ENCODE measurements at regions not wholly inside any gene's neighbourhood (a gene's known extent, or its start where the extent isn't known, plus 50 kb on each side); places are given as distances from the start of the nearest gene placed in this dataset.
A peak's percentile ranks its signal among the peaks of the same experiment; 100 is the strongest.

GRCh38 chr1:87269921-87270320 is 58.8 kb upstream of the LMO4 start:
- no peak overlapping the region for H3K4me2 ChIP-seq (ENCODE audit: low read length)

DNA sequence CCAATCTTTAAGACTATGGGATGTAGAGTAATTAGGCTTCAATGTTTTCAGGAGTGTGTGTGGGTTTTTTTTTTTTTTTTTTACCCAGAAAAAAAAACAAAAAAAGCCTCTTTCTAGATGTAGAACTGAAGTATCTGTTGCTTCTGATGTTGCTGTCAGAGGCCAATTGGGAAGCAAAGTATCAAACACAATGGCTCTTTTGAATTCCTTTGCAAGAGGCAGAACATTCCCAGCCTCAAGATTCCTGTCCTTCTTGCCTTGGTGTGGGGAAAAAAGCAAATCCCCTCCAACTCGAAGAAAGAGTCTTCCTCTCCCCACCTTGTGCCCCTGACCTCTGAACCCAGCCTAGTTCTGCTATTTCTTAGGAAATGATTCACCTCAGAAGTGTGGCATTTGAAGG is 55.4 kb upstream of the LMO4 start:
- no peak overlapping the region for H3K27ac ChIP-seq
- H3K36me3 ChIP-seq (ENCODE audit: control insufficient read depth, insufficient read depth, low read length): no peaks in the 10 kb centered on the region
- no peak overlapping the region for H3K9ac ChIP-seq
- H3K9me3 ChIP-seq (ENCODE audit: control insufficient read depth, low read length): no peaks in the 10 kb centered on the region
- TF ChIP-seq, protein P1, sequence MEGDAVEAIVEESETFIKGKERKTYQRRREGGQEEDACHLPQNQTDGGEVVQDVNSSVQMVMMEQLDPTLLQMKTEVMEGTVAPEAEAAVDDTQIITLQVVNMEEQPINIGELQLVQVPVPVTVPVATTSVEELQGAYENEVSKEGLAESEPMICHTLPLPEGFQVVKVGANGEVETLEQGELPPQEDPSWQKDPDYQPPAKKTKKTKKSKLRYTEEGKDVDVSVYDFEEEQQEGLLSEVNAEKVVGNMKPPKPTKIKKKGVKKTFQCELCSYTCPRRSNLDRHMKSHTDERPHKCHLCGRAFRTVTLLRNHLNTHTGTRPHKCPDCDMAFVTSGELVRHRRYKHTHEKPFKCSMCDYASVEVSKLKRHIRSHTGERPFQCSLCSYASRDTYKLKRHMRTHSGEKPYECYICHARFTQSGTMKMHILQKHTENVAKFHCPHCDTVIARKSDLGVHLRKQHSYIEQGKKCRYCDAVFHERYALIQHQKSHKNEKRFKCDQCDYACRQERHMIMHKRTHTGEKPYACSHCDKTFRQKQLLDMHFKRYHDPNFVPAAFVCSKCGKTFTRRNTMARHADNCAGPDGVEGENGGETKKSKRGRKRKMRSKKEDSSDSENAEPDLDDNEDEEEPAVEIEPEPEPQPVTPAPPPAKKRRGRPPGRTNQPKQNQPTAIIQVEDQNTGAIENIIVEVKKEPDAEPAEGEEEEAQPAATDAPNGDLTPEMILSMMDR (IDR thresholded peaks at IDR 0.05): no peak
- no peaks in the 10 kb centered on the region for H3K79me2 ChIP-seq
- H3K4me2 ChIP-seq (ENCODE audit: low read length): no peak overlapping the region
- no peaks in the 10 kb centered on the region for H3K27me3 ChIP-seq (ENCODE audit: control insufficient read depth, insufficient read depth, low read length)
- H3K4me3 ChIP-seq (ENCODE audit: low read depth, low read length): no peak overlapping the region
- H2AFZ ChIP-seq: no peak overlapping the region
- no peaks in the 10 kb centered on the region for H3K4me1 ChIP-seq

More at GRCh38 chr1:87269921-87270320, 58.8 kb upstream of the LMO4 start:
- no peaks in the 10 kb centered on the region for H3K9me3 ChIP-seq (ENCODE audit: control insufficient read depth, low read length)
- H3K79me2 ChIP-seq: no peaks in the 10 kb centered on the region
- H3K4me3 ChIP-seq (ENCODE audit: low read depth, low read length): no peak overlapping the region
- H3K36me3 ChIP-seq (ENCODE audit: control insufficient read depth, insufficient read depth, low read length): no peaks in the 10 kb centered on the region
- TF ChIP-seq, protein P1 (IDR thresholded peaks at IDR 0.05): no peak
- H3K4me1 ChIP-seq: no peaks in the 10 kb centered on the region
- H2AFZ ChIP-seq: no peak overlapping the region
- H3K27ac ChIP-seq: no peak overlapping the region
- no peaks in the 10 kb centered on the region for H3K27me3 ChIP-seq (ENCODE audit: control insufficient read depth, insufficient read depth, low read length)
- no peak overlapping the region for H3K9ac ChIP-seq

DNA sequence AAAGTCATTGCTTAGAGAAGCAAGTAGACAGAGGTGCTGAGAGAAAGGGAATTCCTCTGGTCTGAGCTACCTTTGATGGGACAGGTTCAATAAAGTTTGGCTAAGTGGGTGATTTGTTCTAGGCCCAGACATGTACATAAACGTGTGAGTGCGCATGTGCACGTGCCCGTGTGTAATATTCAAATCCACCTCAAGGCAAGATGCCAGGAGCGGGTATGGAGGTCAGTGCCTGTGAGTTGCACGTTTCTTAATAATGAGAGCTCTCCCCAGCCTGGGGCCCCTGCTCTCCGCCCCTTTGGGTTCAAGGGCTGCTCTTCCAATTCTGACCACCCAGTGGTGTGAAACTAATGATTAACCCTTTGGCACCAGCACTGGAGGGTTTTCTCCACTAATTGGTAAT is 53.8 kb upstream of the LMO4 start:
- H3K27ac ChIP-seq: no peak overlapping the region
- TF ChIP-seq, protein P1 (IDR thresholded peaks at IDR 0.05): no peak

DNA sequence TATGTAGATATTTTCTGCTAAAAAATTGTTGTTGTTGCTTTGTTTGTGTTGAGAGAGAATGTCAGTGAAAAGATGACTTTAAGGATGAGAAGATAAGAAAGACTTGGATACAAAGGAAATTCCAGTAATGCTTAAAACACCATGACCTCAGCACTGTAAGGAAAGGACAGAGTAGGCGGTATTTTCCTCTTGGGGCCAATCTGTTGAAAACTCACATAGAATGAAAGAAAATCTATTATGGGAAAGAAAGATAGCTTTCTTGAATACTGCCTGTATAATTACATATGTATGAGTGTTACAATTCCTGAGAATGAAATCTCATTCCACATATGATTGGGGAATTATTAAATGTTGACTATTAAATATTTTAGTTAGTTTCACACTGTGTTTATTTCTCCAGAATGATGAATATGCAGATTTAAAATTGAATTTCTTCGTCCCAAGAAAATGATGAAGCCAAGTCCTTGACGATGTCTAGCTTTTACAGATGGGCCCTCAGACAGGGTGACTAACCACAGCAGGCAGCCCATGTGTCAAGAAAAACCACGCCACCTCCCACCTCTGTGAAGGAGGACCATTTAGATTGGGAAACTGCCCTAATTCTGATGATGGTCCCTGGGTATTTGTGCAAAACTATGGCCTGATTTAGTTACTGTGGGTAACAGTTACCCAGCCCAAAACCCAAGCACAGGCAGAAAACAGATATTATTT is 49.7 kb upstream of the LMO4 start:
- Histone ChIP-seq H3K27ac (peak overlapping the region; percentile 24), H3K27me3 (ENCODE audit: control insufficient read depth, insufficient read depth, low read length) (no peaks in the 10 kb centered on the region), H3K36me3 (ENCODE audit: control insufficient read depth, insufficient read depth, low read length) (no peaks in the 10 kb centered on the region), H3K4me1 (no peaks in the 10 kb centered on the region), H3K4me2 (ENCODE audit: low read length) (no peak overlapping the region), H2AFZ (no peak overlapping the region), H3K4me3 (ENCODE audit: low read depth, low read length) (no peak overlapping the region), H3K9ac (no peak overlapping the region), H3K9me3 (ENCODE audit: control insufficient read depth, low read length) (no peaks in the 10 kb centered on the region), H3K79me2 (no peaks in the 10 kb centered on the region)
- TF ChIP-seq, protein P1 (IDR thresholded peaks at IDR 0.05): no peak

More for the DNA sequence above, 53.8 kb upstream of the LMO4 start:
- H2AFZ ChIP-seq: no peak overlapping the region
- no peaks in the 10 kb centered on the region for H3K27me3 ChIP-seq (ENCODE audit: control insufficient read depth, insufficient read depth, low read length)
- no peaks in the 10 kb centered on the region for H3K79me2 ChIP-seq
- H3K4me3 ChIP-seq (ENCODE audit: low read depth, low read length): no peak overlapping the region
- H3K36me3 ChIP-seq (ENCODE audit: control insufficient read depth, insufficient read depth, low read length): no peaks in the 10 kb centered on the region
- H3K4me2 ChIP-seq (ENCODE audit: low read length): peak overlapping the region; percentile 12
- no peaks in the 10 kb centered on the region for H3K4me1 ChIP-seq
- H3K9me3 ChIP-seq (ENCODE audit: control insufficient read depth, low read length): no peaks in the 10 kb centered on the region
- H3K9ac ChIP-seq: no peak overlapping the region

All from parathyroid adenoma (tissue), 2 donors.